Osteoblast (primary cell): ENCODE measurements at regions not wholly inside any gene's neighbourhood (a gene's known extent, or its start where the extent isn't known, plus 50 kb on each side); places are given as distances from the start of the nearest gene placed in this dataset.
A peak's percentile ranks its signal among the peaks of the same experiment; 100 is the strongest.
"Not testable (repeated sequence)": the region's sequence is repeated elsewhere in the genome, so short reads cannot be mapped to it uniquely, and the experiment has no call there.

ENCODE experiments used
- DNase-seq: peaks from one replicate; pipeline ENCODE4 v3.0.0; 2011; ENCODE audit warnings: low spot score, mixed read lengths; ENCODE audit not compliant: insufficient read length; ENCODE audit errors: missing footprints
- H2AFZ ChIP-seq: 2 replicates; pipeline ENCODE4 v1.6.0; 2011; ENCODE audit warnings: mild to moderate bottlenecking, low read length
- H3K27ac ChIP-seq: 2 replicates; pipeline ENCODE4 v1.5.1; 2011; ENCODE audit warnings: mild to moderate bottlenecking, low read depth, low read length, moderate library complexity
- H3K27me3 ChIP-seq: 2 replicates; pipeline ENCODE4 v1.6.0; 2012; ENCODE audit warnings: mild to moderate bottlenecking, control low read depth, inconsistent platforms, low read length, moderate library complexity; ENCODE audit not compliant: insufficient read depth
- H3K36me3 ChIP-seq: 2 replicates; pipeline ENCODE4 v1.5.1; 2011; ENCODE audit warnings: mild to moderate bottlenecking, low read length, control low read depth, moderate library complexity; ENCODE audit not compliant: insufficient read depth
- H3K4me1 ChIP-seq: 2 replicates; pipeline ENCODE4 v1.5.1; 2011; ENCODE audit warnings: mild to moderate bottlenecking, low read length, control low read depth, moderate library complexity; ENCODE audit not compliant: insufficient read depth
- H3K4me2 ChIP-seq: 2 replicates; pipeline ENCODE4 v1.6.0; 2011; ENCODE audit warnings: mild to moderate bottlenecking, low read length; ENCODE audit not compliant: insufficient read depth
- H3K4me3 ChIP-seq: fragments of 200-600 bp; sonication (generic); 3 replicates; pipeline ENCODE4 v1.5.1; 2012; ENCODE audit warnings: mild to moderate bottlenecking, low read length, inconsistent platforms; ENCODE audit not compliant: insufficient read depth
- H3K79me2 ChIP-seq: 2 replicates; pipeline ENCODE4 v1.6.0; 2012; ENCODE audit warnings: mild to moderate bottlenecking, low read length, control low read depth, inconsistent platforms; ENCODE audit not compliant: insufficient read depth
- H3K9me3 ChIP-seq: 2 replicates; pipeline ENCODE4 v1.5.1; 2011; ENCODE audit warnings: low read depth, low read length, control low read depth
- H4K20me1 ChIP-seq: 2 replicates; pipeline ENCODE4 v1.6.0; 2012; ENCODE audit warnings: mild to moderate bottlenecking, low read length, control low read depth; ENCODE audit not compliant: insufficient read depth
- CTCF ChIP-seq: IDR thresholded peaks from 2 replicates; pipeline ENCODE4 v1.5.1; 2011; ENCODE audit warnings: mild to moderate bottlenecking, low read depth, low read length, moderate library complexity; ENCODE audit errors: extremely low read depth

DNA sequence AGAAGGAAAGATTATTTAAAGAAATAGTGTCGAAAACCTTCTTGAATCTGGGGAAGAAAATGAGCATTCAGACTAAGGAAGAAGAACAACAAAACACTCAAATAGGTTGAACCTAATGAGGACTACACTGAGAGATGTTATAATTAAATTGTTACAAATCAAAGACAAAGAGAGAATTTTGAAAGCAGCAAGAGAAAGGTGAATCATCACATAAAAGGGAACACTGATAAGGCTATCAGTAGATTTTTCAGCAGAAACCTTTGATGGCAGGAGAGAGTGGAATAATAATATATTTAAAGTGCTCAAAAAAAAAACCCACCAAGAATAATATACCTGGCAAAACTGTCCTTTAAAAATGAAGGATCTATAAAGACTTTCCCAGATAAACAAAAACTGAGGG lies 114.9 kb downstream of the AREG start:
- no peak for TF ChIP-seq CTCF
- H3K4me1 ChIP-seq = no peaks in the 10 kb centered on the region
- no peak overlapping the region for H3K4me2 ChIP-seq
- H3K27me3 ChIP-seq = no peaks in the 10 kb centered on the region
- H4K20me1 ChIP-seq = no peaks in the 10 kb centered on the region
- H3K4me3 ChIP-seq = no peak overlapping the region
- no peak overlapping the region for H2AFZ ChIP-seq
- no peak overlapping the region for H3K27ac ChIP-seq
- no peaks in the 10 kb centered on the region for H3K36me3 ChIP-seq
- no peak for DNase-seq
- H3K9me3 ChIP-seq = no peaks in the 10 kb centered on the region
- no peaks in the 10 kb centered on the region for H3K79me2 ChIP-seq

- no peak overlapping the region for H3K4me3 ChIP-seq
- peaks cover 9% of the 10 kb centered on the region for H3K27me3 ChIP-seq
- no peaks in the 10 kb centered on the region for H4K20me1 ChIP-seq
- H3K79me2 ChIP-seq = no peaks in the 10 kb centered on the region
- H2AFZ ChIP-seq = no peak overlapping the region
- H3K27ac ChIP-seq = no peak overlapping the region
- TF ChIP-seq CTCF = no peak
- H3K4me2 ChIP-seq = no peak overlapping the region
- DNase-seq = no peak
- no peaks in the 10 kb centered on the region for H3K36me3 ChIP-seq
- H3K4me1 ChIP-seq = no peaks in the 10 kb centered on the region
- H3K9me3 ChIP-seq = no peaks in the 10 kb centered on the region
These were observed 123.0 kb downstream of the AREG start for GRCh38 chr4:74567981-74568380.

DNA sequence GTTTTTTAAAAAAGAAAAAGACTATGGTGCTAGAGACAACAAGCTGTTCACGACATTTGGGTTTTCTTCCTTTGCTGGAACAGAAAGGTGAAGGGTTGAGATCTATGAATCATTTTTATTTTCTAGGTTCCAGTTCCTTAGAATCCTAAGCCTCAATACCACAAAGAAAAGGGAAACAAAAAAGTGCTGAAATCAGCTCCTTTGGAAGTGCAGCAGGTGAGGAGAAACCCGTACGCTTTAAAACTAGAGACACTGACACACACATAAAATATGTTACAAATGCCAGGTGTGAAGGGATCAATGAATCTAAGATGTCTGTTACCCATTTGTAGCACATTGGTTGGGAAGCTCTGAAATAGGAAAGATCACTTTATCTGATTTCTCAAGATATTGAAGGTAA lies 125.2 kb downstream of the AREG start:
- Histone ChIP-seq H3K79me2 (no peaks in the 10 kb centered on the region), H2AFZ (no peak overlapping the region), H3K4me3 (no peak overlapping the region), H4K20me1 (no peaks in the 10 kb centered on the region), H3K36me3 (no peaks in the 10 kb centered on the region), H3K9me3 (no peaks in the 10 kb centered on the region), H3K4me2 (no peak overlapping the region), H3K4me1 (no peaks in the 10 kb centered on the region), H3K27me3 (peaks cover 21% of the 10 kb centered on the region), H3K27ac (no peak overlapping the region)
- no peak for TF ChIP-seq CTCF
- no peak for DNase-seq

- DNase-seq = peak; percentile 21
- Histone ChIP-seq H3K36me3 (no peaks in the 10 kb centered on the region), H3K27ac (no peak overlapping the region), H4K20me1 (no peaks in the 10 kb centered on the region), H2AFZ (no peak overlapping the region), H3K27me3 (peaks cover 43% of the 10 kb centered on the region), H3K4me3 (no peak overlapping the region), H3K4me1 (no peaks in the 10 kb centered on the region), H3K9me3 (no peaks in the 10 kb centered on the region), H3K79me2 (no peaks in the 10 kb centered on the region), H3K4me2 (no peak overlapping the region)
- no peak for TF ChIP-seq CTCF
These were observed 133.4 kb downstream of the AREG start for GRCh38 chr4:74578329-74578728.

- DNase-seq, H3K9me3 ChIP-seq, H4K20me1 ChIP-seq, H2AFZ ChIP-seq, H3K4me2 ChIP-seq, H3K27ac ChIP-seq, H3K4me1 ChIP-seq, H3K36me3 ChIP-seq, H3K4me3 ChIP-seq, H3K79me2 ChIP-seq: not testable (repeated sequence)
- peaks cover 38% of the 10 kb centered on the region for H3K27me3 ChIP-seq
These were observed 133.9 kb downstream of the AREG start for GRCh38 chr4:74578865-74579264.
